Gastroesophageal sphincter (tissue), 3 donors: ENCODE measurements at regions not wholly inside any gene's neighbourhood (a gene's known extent, or its start where the extent isn't known, plus 50 kb on each side); places are given as distances from the start of the nearest gene placed in this dataset.
"Not testable (repeated sequence)": the region's sequence is repeated elsewhere in the genome, so short reads cannot be mapped to it uniquely, and the experiment has no call there.

ENCODE experiments used
- POLR2A ChIP-seq, 2 donors: fragments of 450-650 bp; IDR thresholded peaks; one replicate each; pipeline ENCODE4 v1.6.1; 2017; ENCODE audit warnings: antibody characterized with exemption in 2 of 2, mild to moderate bottlenecking in 2 of 2, moderate library complexity in 1 of 2
- POLR2AphosphoS5 ChIP-seq: sonication (generic); formaldehyde crosslinking; IDR thresholded peaks from one replicate; pipeline ENCODE4 v1.6.1; 2017; ENCODE audit warnings: antibody characterized with exemption
- TF ChIP-seq, protein P1 (sequence below), 4 experiments: fragments of 200-600 bp in 2 of 4; fragments of 450-650 bp in 2 of 4; sonication (generic) in 1 of 4; IDR thresholded peaks; one replicate each; pipeline ENCODE4 v1.5.1; 2017 to 2019; ENCODE audit warnings: antibody characterized with exemption in 4 of 4, mild to moderate bottlenecking in 2 of 4, moderate library complexity in 2 of 4

DNA sequence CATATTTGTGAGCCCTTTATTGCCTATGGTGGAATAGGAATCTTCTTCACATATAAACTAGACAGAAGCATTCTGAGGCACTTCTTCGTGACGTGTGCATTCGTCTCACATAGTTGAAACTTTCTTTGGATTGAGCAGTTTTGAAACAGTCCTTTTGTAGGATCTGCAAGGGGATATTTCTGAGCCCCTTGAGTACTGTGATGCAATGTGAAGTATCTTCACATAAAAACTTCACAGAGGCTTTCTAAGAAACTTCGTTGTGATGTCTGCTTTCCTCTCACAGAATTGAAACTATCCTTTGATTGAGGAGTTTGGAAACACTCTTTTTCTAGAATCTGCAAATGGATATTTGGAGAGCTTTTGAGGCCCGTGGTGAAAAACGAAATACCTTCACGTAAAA, 3030.3 kb downstream of the TUBA3C start:
- TF ChIP-seq, protein P1, sequence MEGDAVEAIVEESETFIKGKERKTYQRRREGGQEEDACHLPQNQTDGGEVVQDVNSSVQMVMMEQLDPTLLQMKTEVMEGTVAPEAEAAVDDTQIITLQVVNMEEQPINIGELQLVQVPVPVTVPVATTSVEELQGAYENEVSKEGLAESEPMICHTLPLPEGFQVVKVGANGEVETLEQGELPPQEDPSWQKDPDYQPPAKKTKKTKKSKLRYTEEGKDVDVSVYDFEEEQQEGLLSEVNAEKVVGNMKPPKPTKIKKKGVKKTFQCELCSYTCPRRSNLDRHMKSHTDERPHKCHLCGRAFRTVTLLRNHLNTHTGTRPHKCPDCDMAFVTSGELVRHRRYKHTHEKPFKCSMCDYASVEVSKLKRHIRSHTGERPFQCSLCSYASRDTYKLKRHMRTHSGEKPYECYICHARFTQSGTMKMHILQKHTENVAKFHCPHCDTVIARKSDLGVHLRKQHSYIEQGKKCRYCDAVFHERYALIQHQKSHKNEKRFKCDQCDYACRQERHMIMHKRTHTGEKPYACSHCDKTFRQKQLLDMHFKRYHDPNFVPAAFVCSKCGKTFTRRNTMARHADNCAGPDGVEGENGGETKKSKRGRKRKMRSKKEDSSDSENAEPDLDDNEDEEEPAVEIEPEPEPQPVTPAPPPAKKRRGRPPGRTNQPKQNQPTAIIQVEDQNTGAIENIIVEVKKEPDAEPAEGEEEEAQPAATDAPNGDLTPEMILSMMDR (IDR thresholded peaks at IDR 0.05), result not testable (repeated sequence)
- not testable (repeated sequence) for TF ChIP-seq POLR2AphosphoS5; POLR2A (IDR thresholded peaks at IDR 0.05)
